Gastroesophageal sphincter (tissue), 4 donors: ENCODE measurements at regions not wholly inside any gene's neighbourhood (a gene's known extent, or its start where the extent isn't known, plus 50 kb on each side); places are given as distances from the start of the nearest gene placed in this dataset.

ENCODE experiments used
- ATAC-seq: fragments of 150-250 bp; one replicate; pipeline ENCODE4 v1.9.1; 2016; ENCODE audit warnings: mild to moderate bottlenecking, moderate library complexity
- H3K27ac ChIP-seq, 4 donors: fragments of 200-600 bp; sonication (generic) in 3 of 4; 1 replicate in 3 of 4; 2 replicates in 1 of 4; pipeline ENCODE4 v1.5.1; 2016 to 2019
- H3K27me3 ChIP-seq: fragments of 200-600 bp; sonication (generic); one replicate; pipeline ENCODE4 v1.5.1; 2019
- H3K36me3 ChIP-seq, 2 donors: fragments of 200-600 bp; sonication (generic); one replicate each; pipeline ENCODE4 v1.5.1; 2019; ENCODE audit warnings: control low read depth in 1 of 2
- H3K4me1 ChIP-seq, 3 donors: fragments of 200-600 bp; sonication (generic); 1 replicate in 2 of 3; 2 replicates in 1 of 3; pipeline ENCODE4 v1.5.1; 2016 to 2019; ENCODE audit warnings: control low read depth in 2 of 3
- H3K4me3 ChIP-seq, 2 donors: fragments of 200-600 bp; sonication (generic); one replicate each; pipeline ENCODE4 v1.5.1; 2019; ENCODE audit warnings: mild to moderate bottlenecking in 1 of 2, moderate library complexity in 1 of 2
- H3K9me3 ChIP-seq, 3 donors: fragments of 200-600 bp; sonication (generic); one replicate each; pipeline ENCODE4 v1.5.1; 2017 to 2019; ENCODE audit warnings: control low read depth in 2 of 3
- CTCF ChIP-seq, 4 experiments: fragments of 200-600 bp in 2 of 4; fragments of 450-650 bp in 2 of 4; sonication (generic) in 1 of 4; IDR thresholded peaks; one replicate each; pipeline ENCODE4 v1.5.1; 2017 to 2019; ENCODE audit warnings: antibody characterized with exemption in 4 of 4, mild to moderate bottlenecking in 2 of 4, moderate library complexity in 2 of 4
- EP300 ChIP-seq: sonication (generic); formaldehyde crosslinking; IDR thresholded peaks from one replicate; pipeline ENCODE4 v1.6.1; 2017; ENCODE audit warnings: antibody characterized with exemption, mild to moderate bottlenecking
- POLR2A ChIP-seq, 2 donors: fragments of 450-650 bp; IDR thresholded peaks; one replicate each; pipeline ENCODE4 v1.6.1; 2017; ENCODE audit warnings: antibody characterized with exemption in 2 of 2, mild to moderate bottlenecking in 2 of 2, moderate library complexity in 1 of 2
- POLR2AphosphoS5 ChIP-seq: sonication (generic); formaldehyde crosslinking; IDR thresholded peaks from one replicate; pipeline ENCODE4 v1.6.1; 2017; ENCODE audit warnings: antibody characterized with exemption
- WGBS, 2 donors: methylation state at CpG; one replicate each; pipeline ENCODE4 v1.1.5; 2018; ENCODE audit warnings: low coverage in 1 of 2; 5-methylcytosine and 5-hydroxymethylcytosine counted together

GRCh38 chr4:124146068-124146467, 566.5 kb downstream of the ANKRD50 start:
- Histone ChIP-seq H3K9me3 (no peaks in the 10 kb centered on the region), H3K4me1 (peaks cover 0 to 8% (median 4%) of the 10 kb centered on the region in 3 donors), H3K27me3 (no peaks in the 10 kb centered on the region), H3K27ac (no peak overlapping the region), H3K36me3 (no peaks in the 10 kb centered on the region), H3K4me3 (no peak overlapping the region)
- ATAC-seq, result no peak
- WGBS, 2 donors, result 29 to 43% methylated on average over 1 of the region's 1 CpG
- no peak for TF ChIP-seq POLR2AphosphoS5
- TF ChIP-seq POLR2A (IDR thresholded peaks at IDR 0.05), result no peak
- TF ChIP-seq EP300, result no peak
- TF ChIP-seq CTCF (IDR thresholded peaks at IDR 0.05), result no peak

- WGBS, 2 donors, result 76 to 91% methylated on average over 2 of the region's 2 CpGs
- H3K4me3 ChIP-seq, result no peak overlapping the region
- H3K4me1 ChIP-seq, result no peaks in the 10 kb centered on the region
- no peak for TF ChIP-seq POLR2A (IDR thresholded peaks at IDR 0.05)
- TF ChIP-seq EP300, result no peak
- no peak for TF ChIP-seq POLR2AphosphoS5
- no peak for TF ChIP-seq CTCF (IDR thresholded peaks at IDR 0.05)
- no peaks in the 10 kb centered on the region for H3K9me3 ChIP-seq
- no peaks in the 10 kb centered on the region for H3K27me3 ChIP-seq
- no peaks in the 10 kb centered on the region for H3K36me3 ChIP-seq
- ATAC-seq, result no peak
- H3K27ac ChIP-seq, result no peak overlapping the region
These were observed 561.5 kb downstream of the ANKRD50 start for GRCh38 chr4:124151031-124151430.

- no peak overlapping the region for H3K27ac ChIP-seq
- no peak for TF ChIP-seq POLR2A (IDR thresholded peaks at IDR 0.05)
- no peak for TF ChIP-seq POLR2AphosphoS5
- 79 to 82% methylated on average over 8 of the region's 8 CpGs for WGBS, 2 donors
- ATAC-seq, result no peak
- H3K4me3 ChIP-seq, result no peak overlapping the region
- no peaks in the 10 kb centered on the region for H3K9me3 ChIP-seq
- no peaks in the 10 kb centered on the region for H3K36me3 ChIP-seq
- no peaks in the 10 kb centered on the region for H3K4me1 ChIP-seq
- no peaks in the 10 kb centered on the region for H3K27me3 ChIP-seq
These were observed 560.4 kb downstream of the ANKRD50 start for GRCh38 chr4:124152132-124152531.

DNA sequence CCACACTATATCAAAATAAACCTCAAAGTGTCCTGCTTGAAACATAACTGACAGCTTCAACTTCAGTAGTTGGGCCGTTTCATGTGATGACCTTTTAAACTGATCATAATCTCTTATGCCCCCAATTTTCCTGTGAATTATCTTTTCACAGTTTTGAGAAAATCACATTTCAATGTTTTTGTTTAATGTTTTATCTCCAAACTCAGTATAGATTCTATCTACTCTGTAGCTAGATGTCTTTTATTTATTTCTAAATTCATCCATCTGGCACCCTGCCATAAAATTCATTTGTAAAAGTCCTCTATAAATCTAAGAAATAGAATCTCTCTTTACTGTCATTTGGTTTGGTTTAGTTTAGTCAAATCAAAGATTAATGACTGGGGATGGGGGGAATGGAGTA, 557.3 kb downstream of the ANKRD50 start:
- Histone ChIP-seq H3K27ac (no peak overlapping the region), H3K36me3 (no peaks in the 10 kb centered on the region), H3K4me3 (no peak overlapping the region), H3K9me3 (no peaks in the 10 kb centered on the region), H3K4me1 (no peaks in the 10 kb centered on the region), H3K27me3 (no peaks in the 10 kb centered on the region)
- 82 to 92% methylated on average over 1 of the region's 1 CpG for WGBS, 2 donors
- no peak for ATAC-seq
- TF ChIP-seq POLR2A (IDR thresholded peaks at IDR 0.05), result no peak
- TF ChIP-seq EP300, result no peak
- TF ChIP-seq POLR2AphosphoS5, result no peak
- TF ChIP-seq CTCF (IDR thresholded peaks at IDR 0.05), result no peak

DNA sequence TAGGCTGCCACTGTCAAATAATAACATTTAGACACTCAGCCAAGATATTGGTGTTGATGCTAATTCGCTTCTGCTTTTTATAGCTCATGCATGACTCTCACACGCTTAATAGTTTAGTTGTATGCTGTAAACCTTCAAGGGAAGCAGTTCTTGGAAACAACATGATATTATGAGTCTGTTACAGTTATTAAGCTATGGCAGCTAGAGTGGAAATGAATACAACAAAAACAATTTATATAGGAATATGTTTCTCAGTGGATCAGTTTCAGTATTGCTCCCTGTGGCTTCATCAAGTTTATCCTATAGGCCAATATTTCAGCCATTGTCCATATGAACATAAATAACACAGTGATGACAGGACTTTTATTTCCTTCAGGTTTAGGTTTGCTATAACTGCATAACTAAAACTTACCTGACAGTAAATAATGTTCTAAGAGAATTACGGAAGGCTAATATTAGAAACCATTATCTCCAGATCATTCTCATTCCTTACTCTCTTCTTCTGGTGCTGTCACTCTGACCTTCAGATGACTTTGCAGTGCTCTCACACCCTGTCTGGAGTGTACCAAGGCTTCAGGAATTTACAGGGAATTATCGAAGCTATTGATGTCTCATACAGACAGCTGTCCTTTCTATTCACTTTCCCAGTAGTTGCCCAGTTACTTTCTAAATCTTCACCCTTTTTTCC, 555.0 kb downstream of the ANKRD50 start:
- H3K4me1 ChIP-seq, result no peaks in the 10 kb centered on the region
- TF ChIP-seq CTCF (IDR thresholded peaks at IDR 0.05) (no peak), POLR2A (IDR thresholded peaks at IDR 0.05) (no peak), POLR2AphosphoS5 (no peak), EP300 (no peak)
- ATAC-seq, result no peak
- no peak overlapping the region for H3K4me3 ChIP-seq
- no peaks in the 10 kb centered on the region for H3K27me3 ChIP-seq
- H3K27ac ChIP-seq, result no peak overlapping the region
- H3K9me3 ChIP-seq, result no peaks in the 10 kb centered on the region
- no peaks in the 10 kb centered on the region for H3K36me3 ChIP-seq
- 43 to 48% methylated on average over 4 of the region's 4 CpGs for WGBS, 2 donors
